Muscle of arm (tissue), 1 donor: ENCODE measurements at regions not wholly inside any gene's neighbourhood (a gene's known extent, or its start where the extent isn't known, plus 50 kb on each side); places are given as distances from the start of the nearest gene placed in this dataset.

Experiments used
- DNase-seq: peaks from one replicate; pipeline ENCODE4 v3.0.0-alpha.2; 2013

DNA sequence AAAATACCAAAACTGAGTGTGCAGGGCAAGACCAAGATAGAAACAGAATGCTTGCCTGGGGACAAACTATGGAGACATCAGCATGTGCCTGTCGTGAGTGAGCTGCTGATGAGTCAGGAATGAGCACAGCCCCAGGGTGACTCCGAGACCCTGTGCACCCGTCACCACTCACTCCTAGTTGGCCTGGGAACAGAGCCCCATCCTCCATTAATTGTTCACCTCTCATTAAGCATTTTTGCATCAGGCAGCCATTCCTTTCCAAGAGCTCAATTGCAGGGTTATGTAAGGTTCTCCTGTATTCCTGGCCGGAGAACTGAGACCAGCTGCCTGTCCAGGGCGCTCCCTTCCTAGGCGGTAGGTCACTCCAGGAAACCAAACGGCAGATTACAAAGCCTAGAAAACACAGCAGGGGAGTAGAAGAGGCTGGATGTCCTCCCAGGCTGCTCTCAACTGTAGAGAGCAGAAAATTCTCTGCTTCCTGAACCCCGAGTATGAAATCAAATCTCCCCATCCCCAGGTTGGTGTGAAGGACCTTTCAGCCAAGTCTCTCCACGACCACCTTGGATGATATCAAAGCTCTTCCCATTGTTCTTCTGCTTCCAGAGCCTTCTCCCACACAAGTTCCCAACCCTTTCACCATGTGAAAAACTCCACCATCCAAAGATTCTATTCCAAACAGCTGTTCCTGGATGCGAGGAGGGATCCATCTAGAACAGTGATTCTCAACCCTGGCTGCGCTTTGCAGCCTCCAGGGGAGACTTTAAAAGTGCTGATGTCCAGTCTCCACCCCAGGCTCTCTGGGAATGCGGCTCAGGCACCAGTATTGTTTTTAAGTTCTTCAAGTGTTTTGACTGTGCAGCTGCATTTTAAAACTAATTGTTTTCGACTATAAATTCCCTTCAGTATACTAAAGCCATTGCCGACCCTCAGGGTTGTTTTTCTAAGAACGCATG lies 532.6 kb upstream of the JARID2 start:
- DNase-seq, result peak; percentile 52

DNA sequence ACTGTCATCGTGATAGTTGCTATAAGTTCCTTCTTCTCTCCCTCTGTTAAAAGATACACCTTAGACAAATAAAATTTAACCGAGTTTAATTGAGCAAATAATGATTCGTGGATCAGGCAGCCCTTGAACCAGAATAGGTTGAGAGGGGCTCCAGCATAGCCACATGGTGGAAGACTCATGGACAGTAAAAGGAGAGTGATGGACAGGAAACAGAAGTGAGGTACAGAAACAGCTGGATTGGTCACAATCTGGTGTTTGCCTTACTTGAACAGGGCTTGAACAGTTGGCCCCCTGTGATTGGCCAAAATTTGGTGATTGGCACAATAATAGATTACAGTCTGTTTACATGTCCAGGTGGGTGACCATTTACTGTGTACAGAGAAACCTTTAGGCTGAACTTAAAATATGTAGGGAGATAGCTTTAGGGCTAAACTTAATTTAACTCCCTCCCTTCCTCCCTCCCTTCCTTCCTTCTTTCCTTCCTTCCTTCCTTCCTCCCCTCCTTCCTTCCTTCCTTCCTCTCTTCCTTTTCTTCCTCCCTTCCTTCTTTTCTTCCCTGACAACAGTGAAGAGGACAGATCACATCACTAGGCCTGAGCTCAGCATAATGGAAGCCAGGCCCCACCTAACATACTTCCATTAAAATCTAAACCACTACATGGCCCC lies 531.8 kb upstream of the JARID2 start:
- no peak for DNase-seq

DNA sequence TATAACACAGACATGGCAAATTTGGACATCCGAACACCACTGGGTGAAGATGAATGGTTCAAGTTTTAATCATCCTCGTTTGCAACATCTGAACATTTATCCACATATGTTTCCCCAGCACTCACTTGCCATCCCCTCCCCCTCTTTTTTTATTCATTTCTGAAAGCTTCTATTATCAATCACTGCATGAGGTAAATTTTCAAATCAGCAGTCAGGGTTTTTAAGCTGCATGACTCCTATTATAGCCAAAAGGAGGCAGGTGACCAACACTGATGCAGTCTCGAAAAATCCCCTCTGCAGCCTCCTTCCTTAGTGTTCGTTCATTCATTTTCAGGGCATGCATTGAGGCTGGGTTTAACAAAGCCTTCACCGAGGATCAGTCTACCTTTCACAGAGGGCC lies 530.8 kb upstream of the JARID2 start:
- DNase-seq, result no peak

DNA sequence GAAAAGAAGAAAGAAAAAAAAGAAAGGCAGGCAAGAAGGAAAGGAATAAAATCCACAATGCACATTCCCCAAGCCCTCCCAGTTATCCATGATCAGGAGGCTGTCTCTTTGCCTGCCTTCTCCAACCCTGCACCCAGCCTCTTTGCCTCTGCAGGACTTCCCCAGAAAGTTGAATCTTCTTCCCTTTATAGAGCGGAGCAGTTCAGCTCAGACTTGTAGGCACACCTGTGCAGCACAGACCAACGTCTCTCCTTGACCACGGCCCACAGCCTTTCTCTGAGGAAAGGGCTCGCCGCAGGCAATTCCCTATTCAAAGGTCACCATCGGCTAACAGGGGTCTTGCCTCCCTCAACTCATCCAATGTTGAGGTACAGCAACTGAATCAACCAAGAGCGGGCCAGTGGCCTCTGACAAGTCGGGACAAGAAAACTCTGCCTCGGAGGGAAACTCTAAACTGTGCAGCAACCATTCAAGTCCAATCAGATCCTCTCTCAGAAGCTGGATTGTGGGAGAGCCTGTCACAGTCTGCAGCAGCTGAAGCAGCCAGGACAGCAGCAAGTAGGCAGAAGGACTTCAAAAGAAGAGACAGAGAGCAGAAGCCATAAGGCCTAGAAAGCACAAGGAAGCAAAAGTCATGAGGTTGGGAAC lies 529.2 kb upstream of the JARID2 start:
- DNase-seq, result no peak

DNA sequence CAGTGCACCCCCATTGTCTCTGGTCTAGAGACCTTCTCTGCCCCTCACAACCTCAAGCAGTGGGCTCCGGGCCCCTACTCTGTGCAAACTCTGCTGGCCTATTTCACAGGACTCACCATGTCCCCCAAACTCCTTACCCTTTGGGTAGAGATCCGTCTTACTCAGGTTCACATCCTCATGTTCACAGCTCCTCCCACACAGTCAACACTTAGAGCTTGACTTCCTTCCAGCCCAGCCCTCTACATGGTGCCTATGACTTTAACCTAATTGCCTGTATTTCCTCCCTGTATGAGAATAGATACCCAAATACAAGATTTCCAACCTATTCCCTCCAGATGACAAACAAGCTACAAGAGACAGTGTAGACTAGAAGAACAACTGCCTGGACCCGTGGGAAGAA lies 528.6 kb upstream of the JARID2 start:
- DNase-seq, result no peak

DNA sequence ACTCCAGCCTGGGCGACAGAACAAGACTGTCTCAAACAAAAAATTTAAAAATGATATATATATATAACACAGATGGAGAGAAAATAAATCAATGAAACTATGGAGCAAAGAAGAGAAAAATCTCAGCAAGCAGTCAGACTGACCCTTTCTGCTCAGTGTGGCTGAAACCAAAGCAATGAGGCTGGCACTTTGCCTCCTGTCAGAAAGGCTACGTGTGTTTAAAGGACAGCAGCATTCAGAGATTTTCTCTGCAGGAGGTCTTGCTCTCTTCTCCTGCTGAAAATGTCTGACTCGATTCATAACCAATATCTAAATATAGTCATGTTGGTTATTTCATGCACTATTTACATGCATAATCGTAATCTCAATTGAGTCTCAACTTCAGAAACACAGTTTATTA lies 527.0 kb upstream of the JARID2 start:
- DNase-seq, result no peak

DNA sequence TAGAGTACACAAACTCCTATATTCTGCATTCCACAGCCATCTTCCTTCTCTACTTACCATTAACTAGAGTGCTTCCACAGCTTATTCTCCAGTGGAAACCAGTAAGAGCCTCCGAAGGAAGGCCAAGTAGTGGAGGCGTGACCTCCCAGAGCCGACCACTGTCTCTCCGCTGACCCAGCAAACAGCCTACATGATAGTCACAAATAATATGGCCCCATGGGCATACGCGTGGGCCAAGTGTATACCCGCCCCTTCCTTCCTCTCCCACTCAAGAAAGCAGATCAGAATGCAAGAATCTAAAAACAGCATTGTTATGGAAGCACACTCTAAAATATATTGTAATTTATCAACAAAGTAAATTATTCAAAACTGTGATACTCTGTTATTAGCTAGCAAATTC lies 526.6 kb upstream of the JARID2 start:
- no peak for DNase-seq

DNA sequence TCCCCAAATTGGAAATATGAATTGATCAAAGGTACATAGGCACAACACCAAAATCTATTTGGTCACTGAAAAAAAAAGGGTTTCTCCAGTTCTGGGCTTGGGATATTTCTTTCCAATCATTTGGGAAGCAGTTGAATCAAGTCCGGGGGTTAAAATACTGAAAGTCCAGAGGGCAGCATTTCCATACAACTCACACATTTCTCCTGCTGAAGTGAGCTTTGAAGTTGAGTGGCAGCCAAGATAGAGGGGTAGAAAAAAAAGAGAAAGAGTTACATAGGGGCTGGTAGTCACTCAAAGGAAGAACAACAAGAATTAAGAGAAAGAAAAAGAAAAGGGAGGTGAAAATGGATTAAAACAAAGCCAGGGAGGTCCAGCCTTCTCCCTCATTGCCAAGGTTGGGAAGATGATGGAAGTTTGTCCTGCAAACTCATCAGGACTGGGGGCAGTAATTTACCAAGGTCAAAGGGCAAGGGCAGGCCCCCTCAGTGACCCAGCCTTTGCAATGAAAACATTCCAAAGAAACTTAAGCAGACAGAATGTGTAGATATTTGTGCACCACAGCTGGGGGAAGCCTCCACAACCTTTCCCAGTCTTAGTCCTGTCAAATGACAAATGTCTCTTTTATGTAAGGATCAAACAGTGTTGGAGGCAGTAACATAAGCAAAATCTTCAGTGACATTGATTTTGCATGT lies 525.3 kb upstream of the JARID2 start:
- no peak for DNase-seq

DNA sequence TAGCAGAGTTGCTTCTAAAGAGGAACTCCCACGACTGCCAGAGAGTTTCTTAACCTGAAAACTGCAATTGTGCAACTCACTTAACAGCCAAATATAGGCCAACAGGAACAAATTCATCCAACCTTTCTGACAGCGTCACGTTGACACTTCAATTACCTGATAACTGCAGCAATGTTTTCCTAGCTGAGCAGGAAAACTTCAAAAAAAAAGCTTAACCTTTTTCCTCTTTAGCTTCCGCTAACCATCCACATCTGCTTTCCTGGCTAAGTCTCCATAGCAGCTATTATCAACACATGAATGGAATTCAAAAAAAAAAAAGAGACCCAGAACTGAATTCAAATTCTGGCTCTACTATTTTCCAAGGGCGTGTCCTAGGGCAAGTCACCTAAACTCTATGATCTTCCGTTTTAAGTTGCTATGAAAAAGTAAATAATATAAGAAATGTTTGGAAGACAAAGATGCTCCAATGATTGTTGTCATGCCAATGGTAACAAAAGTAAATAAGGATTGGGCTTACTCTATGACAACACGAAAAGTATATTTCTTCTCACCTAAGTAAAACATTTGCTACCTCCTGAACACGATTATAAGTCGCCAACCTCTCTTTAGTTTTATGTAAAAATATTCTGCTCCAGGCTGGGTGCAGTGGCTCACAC lies 524.6 kb upstream of the JARID2 start:
- no peak for DNase-seq

DNA sequence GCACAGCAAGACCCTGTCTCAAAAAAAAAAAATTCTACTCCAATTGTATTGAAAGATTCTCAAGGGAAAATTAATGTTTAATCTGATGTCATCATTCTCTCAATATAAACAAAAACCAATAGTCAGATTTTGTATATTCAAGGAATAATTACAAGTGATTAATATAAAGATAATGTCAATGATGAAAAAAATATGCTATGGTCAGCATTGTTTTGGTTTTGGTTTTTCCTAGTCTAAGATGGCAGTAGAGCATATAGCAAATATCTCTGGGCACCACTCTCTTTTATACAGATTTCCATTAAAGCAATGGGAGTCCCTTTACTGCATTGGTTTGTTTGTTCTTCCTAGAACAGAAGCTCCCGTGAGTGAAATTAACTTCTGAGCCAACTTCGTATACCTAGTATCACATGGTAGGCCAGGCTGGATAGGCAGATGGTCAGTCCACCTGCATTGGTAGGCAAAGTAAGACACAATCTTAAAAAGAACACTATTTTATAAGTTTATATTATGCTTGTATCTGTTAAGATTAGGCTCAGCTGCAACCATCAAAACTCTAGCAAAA lies 523.8 kb upstream of the JARID2 start:
- no peak for DNase-seq

DNA sequence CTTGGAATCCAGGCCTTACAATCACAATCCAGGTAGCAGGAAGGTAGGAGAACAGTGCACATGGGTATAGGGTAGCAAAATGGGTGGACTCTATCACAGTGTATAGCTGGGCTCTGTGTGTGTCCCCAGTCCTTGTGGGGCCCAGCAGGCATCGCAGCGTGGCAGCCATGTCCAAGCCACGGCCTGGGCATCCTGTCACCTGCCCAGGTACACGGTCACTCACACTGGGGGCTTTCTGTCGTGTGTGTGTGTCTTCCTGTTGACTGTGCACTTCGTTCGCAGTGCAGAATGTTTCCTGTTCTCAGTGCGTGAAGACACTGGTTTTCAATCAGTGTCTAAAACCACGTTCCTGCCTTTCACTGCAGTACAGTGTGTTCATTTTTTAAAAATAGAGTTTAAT lies 523.2 kb upstream of the JARID2 start:
- DNase-seq, result no peak

DNA sequence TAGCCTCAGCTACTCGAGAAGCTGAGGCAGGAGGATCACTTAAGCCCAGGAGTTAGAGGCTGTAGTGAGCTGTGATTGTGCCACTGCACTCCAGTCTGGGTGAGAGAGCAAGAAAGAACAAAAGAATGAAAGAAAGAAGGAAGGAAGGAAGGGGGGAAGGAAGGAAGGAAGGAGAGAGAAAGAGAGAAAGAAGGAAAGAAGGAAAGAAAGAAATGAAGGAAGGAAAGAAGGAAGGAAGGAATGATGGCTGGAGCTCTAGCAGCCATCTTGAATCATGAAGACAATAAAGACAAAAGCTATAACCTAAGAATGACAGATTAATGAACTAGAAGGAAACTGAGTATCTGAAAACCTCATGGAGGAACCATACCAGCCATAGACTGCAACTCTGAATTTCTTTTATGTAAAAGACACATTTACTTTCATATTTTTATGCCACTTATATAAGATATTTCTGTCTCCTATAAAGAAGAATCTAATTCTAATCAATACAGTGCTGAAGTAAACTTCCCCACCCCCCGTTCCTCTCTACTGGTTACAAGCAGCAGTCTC lies 522.3 kb upstream of the JARID2 start:
- DNase-seq, result no peak

DNA sequence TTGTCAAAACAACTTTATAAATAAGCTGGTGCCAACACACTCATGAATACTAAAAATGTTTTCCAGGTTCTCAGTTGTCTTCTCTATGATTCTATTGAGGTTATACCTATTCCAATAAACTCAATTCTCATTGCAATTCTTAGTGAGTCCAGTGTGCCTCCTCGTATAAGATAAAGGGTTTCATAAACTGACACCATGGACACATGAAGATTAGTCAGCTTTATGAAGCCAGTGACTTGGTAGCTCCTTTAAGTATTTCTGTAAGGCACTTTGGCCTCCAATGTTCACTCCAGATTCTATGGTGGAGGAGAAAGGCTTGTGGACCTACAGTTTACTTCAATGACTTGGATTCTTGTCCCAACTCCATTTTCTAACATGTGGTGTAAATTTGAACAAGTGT lies 521.3 kb upstream of the JARID2 start:
- DNase-seq, result no peak

DNA sequence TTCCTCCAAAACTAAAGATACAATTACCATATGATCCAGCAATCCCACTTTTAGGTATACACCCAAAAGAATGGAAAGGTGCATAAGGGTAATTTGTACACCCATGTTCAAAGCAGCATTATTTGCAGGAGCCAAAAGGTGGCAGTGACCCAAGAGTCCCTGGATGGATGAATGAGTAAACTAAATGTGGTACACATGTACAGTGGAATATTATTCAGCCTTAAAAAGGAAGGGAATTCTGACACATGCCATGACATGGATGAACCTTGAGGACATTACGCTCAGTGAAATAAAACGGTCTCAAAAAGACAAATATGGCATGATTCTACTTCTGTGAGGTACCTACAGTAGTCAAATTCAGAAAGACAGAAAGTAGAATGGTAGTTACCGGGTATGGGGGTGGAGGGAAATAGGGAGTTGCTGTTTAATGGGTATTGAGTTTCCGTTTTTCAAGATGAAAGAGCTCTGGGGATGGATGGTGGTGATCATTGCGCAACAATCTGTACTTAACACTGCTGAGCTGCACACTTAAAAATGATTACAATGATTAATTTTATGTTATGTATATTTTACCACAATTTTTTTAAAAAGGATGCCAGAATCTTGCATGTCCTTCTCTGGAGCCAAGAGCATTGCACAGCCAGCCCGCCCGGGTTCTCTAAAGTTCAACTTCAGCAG lies 518.9 kb upstream of the JARID2 start:
- DNase-seq, result no peak

DNA sequence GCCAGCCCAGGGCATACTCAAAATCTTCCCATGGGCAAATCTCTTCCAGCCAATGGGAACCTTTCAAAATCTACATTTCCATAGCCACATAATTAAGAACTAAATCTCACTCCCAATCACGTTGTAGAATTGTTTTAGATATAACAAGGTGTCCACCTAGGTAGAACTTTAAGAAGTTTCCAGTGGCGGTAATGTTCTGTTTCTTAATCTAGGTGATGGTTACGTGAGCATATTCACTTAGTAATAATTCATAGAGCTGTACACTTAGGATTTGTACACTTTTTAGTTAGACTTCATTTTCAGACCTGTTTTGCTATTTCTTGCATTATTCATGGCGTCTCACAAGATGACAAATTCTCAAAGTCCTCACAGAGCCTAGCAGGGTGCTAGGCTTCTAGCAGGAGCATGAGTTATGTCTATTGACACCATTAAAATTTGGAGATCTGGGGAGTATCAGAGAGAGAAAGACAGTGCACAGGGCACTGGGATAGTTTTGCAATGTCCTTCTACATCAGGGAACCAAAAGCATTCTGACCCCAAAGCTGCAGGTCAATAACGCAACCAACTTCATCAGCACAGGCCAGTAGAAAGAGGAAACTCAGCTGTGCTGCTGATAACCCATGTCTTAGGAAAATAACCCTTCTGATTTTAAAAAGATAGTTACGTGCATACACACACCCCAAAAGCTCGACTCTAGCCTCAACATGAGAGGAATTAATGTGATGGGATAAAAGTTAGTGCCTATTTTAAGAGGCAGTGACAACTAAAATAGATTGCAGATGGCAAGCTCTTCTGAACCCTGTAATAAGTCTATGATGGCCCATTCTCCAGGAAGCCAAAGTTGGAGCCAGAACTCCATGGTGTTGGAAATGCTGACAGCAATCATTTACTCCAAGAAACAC lies 518.1 kb upstream of the JARID2 start:
- no peak for DNase-seq

DNA sequence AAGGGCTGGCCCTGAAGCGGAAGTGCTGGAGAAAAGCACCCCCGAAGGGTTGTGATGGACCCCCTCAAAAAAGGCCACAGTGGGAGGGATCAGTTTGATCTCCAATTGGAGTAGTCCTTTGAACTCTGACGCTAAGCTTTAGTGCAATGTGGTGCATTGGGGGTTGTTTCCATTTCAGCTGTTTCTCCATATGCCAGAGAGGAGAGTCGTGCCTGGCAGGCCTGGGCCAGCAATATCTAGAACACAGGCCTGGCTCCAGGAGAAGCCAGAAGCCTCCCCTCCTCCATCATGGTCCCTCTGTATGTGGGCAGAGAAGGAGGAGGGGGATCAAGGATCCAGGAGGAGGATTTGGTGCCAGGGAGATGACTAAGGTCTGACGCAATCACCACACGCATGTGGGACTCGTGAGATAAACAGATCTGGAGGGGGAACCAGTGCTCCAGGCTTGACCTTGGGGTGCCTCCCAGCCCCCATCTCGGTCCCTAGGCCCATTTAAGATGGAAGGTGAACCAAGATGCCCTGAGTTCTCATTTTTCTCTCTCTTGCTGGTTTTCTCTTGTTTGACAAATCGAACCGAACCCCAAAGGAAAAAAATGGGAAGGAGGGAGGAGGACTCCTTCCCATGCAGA lies 517.4 kb upstream of the JARID2 start:
- DNase-seq, result no peak

DNA sequence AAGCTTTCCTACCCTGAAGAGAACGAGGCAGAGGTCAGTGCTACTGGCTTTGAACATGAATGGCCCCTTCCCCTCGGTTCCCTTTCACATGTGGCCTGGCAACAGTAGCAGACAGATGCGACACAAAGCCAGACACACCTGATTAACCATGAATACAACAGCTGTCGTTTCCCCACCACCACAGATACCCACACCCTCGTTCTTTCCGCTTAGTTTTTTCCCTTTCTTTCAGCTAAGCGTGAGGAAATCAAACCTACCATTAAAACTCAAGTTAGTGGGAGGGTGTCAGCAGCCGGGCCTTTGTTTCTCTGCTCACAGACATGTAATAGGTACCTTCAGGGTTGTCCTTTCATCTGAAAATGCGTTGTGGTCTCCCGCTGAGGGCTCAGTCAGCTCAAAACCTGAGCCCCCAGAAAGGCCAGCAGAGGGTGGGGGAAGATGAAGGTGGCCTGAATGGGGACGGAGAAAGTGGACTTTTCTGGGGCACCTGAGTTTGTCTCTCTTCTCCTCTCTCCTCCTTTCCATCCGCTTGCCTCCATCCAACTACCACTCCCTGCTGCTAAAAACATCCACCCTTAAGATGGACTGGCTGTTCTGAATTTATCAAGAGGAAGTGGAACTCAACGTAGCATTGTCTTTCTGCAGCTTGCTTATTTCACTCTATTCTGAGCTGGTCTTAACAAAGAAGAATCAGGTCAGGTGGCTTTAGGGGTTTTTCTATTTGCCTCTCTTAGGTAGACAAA lies 516.6 kb upstream of the JARID2 start:
- no peak for DNase-seq

DNA sequence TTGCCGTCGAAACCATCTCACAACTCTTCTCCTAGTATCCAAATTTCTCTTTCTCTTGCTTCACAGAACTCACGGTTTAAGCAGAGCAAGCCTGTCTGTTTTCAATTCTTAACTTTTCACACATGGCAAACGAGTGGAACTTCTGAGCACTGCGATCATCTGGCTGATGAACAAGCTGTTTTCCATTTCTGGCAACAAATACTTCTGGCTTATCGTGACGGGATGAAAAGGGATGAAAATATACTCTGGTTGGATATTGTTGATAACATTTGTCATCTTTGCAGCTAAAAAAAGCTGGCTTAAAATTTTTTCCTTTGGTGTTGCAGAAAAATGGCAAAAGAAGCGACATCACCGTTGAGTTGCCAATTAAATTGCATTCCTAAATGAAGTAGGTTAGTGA lies 515.2 kb upstream of the JARID2 start:
- DNase-seq, result peak; percentile 60
